ENCODE measurements at regions not wholly inside any gene's neighbourhood (a gene's known extent, or its start where the extent isn't known, plus 50 kb on each side); places are given as distances from the start of the nearest gene placed in this dataset.

GRCh38 chrX:142359331-142359730 lies 154.2 kb upstream of the MAGEC2 start:
- ATAC-seq (ENCODE audit: low read depth) (no peak), DNase-seq (no peak)
- no peak overlapping the region for H3K4ac ChIP-seq (ENCODE audit: low read depth, low read length)
- no CpG with 5 or more reads among the region's 2 CpGs for WGBS, 2 experiments (ENCODE audit: extremely low coverage in 2 of 2, insufficient read length in 1 of 2)
- H3K4me1 ChIP-seq (ENCODE audit: control insufficient read depth, insufficient read depth, low read length) = no peaks in the 10 kb centered on the region
- H3K9me3 ChIP-seq (ENCODE audit: control insufficient read depth, insufficient read depth, low read length) = no peaks in the 10 kb centered on the region
- H4K5ac ChIP-seq (ENCODE audit: low read depth, low read length) = no peak overlapping the region
- no peaks in the 10 kb centered on the region for H4K20me1 ChIP-seq (ENCODE audit: insufficient read depth, low read length)
- ChIA-PET CTCF (no interaction called here), POLR2A (ENCODE audit: unreplicated experiment) (no interaction called here)
- no peaks in the 10 kb centered on the region for H3K36me3 ChIP-seq (ENCODE audit: control insufficient read depth, insufficient read depth, low read length)
- no peak overlapping the region for H3K4me3 ChIP-seq (ENCODE audit: insufficient read depth, low read depth, low read length)
- H2BK120ac ChIP-seq (ENCODE audit: low read depth, low read length) = no peak overlapping the region
- intact Hi-C loops (cut with micrococcal nuclease) (no loop called here), dilution Hi-C loops (cut with HindIII; ENCODE audit: low sequenced_read_pairs, unreplicated experiment) (no loop called here), in situ Hi-C loops (cut with MboI; ENCODE audit: low sequenced_read_pairs) (no loop called here)
- no peaks in the 10 kb centered on the region for H3K9me1 ChIP-seq (ENCODE audit: insufficient read depth, low read length)
- H2BK5ac ChIP-seq (ENCODE audit: low read depth, low read length, poor library complexity, severe bottlenecking) = no peak overlapping the region
- no peak overlapping the region for H3K14ac ChIP-seq (replicated peaks; ENCODE audit: low read depth, low read length)
- no peak overlapping the region for H3K18ac ChIP-seq (ENCODE audit: low read depth, low read length)
- H2AFZ ChIP-seq (replicated peaks; ENCODE audit: low read length, poor library complexity) = no peak overlapping the region
- H2BK15ac ChIP-seq (ENCODE audit: low read depth, low read length) = no peak overlapping the region
- no peak overlapping the region for H3K27ac ChIP-seq (ENCODE audit: insufficient read depth, low read length)
- no peak overlapping the region for H4K8ac ChIP-seq (ENCODE audit: low read depth in 2 of 2, low read length in 2 of 2)
- H3K56ac ChIP-seq (ENCODE audit: extremely low read depth, insufficient read depth, low read length) = no peak overlapping the region
- H3K23ac ChIP-seq (ENCODE audit: low read depth, low read length) = no peak overlapping the region
- no peaks in the 10 kb centered on the region for H3K79me1 ChIP-seq (ENCODE audit: low read depth in 1 of 2, low read length in 2 of 2)
- H2BK20ac ChIP-seq (ENCODE audit: low read depth, low read length) = no peak overlapping the region
- H2AK5ac ChIP-seq (ENCODE audit: low read depth, low read length) = no peak overlapping the region
- H3K4me2 ChIP-seq (ENCODE audit: low read depth, low read length) = no peak overlapping the region
- H3K9ac ChIP-seq (ENCODE audit: low read depth, low read length) = no peak overlapping the region
- no peak overlapping the region for H2AK9ac ChIP-seq (replicated peaks; ENCODE audit: low read depth, low read length, poor library complexity)
- TF ChIP-seq ELK1 (IDR thresholded peaks at IDR 0.05; ENCODE audit: borderline replicate concordance, low read depth, low read length) (no peak), POLR2A (IDR thresholded peaks at IDR 0.05; ENCODE audit: low read depth, low read length) (no peak), FOS (IDR thresholded peaks at IDR 0.05; ENCODE audit: low read depth, low read length) (no peak), MXI1 (IDR thresholded peaks at IDR 0.05; ENCODE audit: borderline replicate concordance, low read depth, low read length) (no peak), SMC3 (IDR thresholded peaks at IDR 0.05; ENCODE audit: low read depth, low read length) (no peak), MAFK (IDR thresholded peaks at IDR 0.05; ENCODE audit: low read depth, low read length) (no peak), BHLHE40 (IDR thresholded peaks at IDR 0.05; ENCODE audit: low read depth, low read length) (no peak), CTCF (conservative IDR thresholded peaks at IDR 0.05; ENCODE audit: low read depth, low read length) (no peak), CHD1 (IDR thresholded peaks at IDR 0.05; ENCODE audit: low read depth, low read length) (no peak), CEBPB (IDR thresholded peaks at IDR 0.05; ENCODE audit: low read depth, low read length) (no peak), USF2 (IDR thresholded peaks at IDR 0.05; ENCODE audit: low read depth, low read length) (no peak), MAZ (IDR thresholded peaks at IDR 0.05; ENCODE audit: borderline replicate concordance, low read depth, low read length) (no peak), RCOR1 (IDR thresholded peaks at IDR 0.05; ENCODE audit: insufficient replicate concordance, low read length) (no peak)
- no peak overlapping the region for H4K91ac ChIP-seq (ENCODE audit: insufficient read depth, low read depth, low read length)
- no peaks in the 10 kb centered on the region for H3K27me3 ChIP-seq (ENCODE audit: control insufficient read depth, insufficient read depth, low read length)
- no TSS peak for BruUV-seq (replicated peaks)

Measured in IMR-90 (cell line).